T-cell (primary cell): ENCODE measurements at regions not wholly inside any gene's neighbourhood (a gene's known extent, or its start where the extent isn't known, plus 50 kb on each side); places are given as distances from the start of the nearest gene placed in this dataset.

ENCODE experiments used
- ATAC-seq, 4 experiments: fragments of 200-7000 bp in 3 of 4; fragments of 150-1000 bp in 1 of 4; cut with Tn5 transposase; replicated peaks in 1 of 4; 1 replicate in 3 of 4; 2 replicates in 1 of 4; pipeline ENCODE4 v1.10.0; 2021; ENCODE audit warnings: moderate library complexity in 3 of 4, mild to moderate bottlenecking in 2 of 4, moderate number of reproducible peaks in 1 of 4
- CTCF ChIA-PET, 2 donors: fragments of 300-600 bp; sonication (Branson Sonifier 250); formaldehyde crosslinking; loops; one replicate each; lab custom pipeline; 2022; ENCODE audit warnings: antibody characterized with exemption in 2 of 2; lab: Charles Lee
- POLR2A ChIA-PET, 2 donors: fragments of 300-600 bp; sonication (Branson Sonifier 250); formaldehyde crosslinking; loops; one replicate each; lab custom pipeline; 2022; ENCODE audit warnings: antibody characterized with exemption in 2 of 2; lab: Charles Lee
- DNase-seq, 35 experiments: peaks; one replicate each; pipeline versions ENCODE4 v3.0.0 to v3.0.0-alpha.2; 2013 to 2023
- H3K27ac ChIP-seq: one replicate; pipeline ENCODE4 v1.5.1; 2013; ENCODE audit warnings: low read length
- H3K27me3 ChIP-seq, 2 experiments: replicated peaks in 1 of 2; 1 replicate in 1 of 2; 2 replicates in 1 of 2; pipeline versions ENCODE4 v1.6.1 to v1.7.0; 2013; ENCODE audit warnings: low read length in 1 of 2, mixed read lengths in 1 of 2; ENCODE audit not compliant: control insufficient read depth in 2 of 2, insufficient read depth in 2 of 2; ENCODE audit errors: extremely low read depth in 1 of 2
- H3K36me3 ChIP-seq, 2 donors: 1 replicate in 1 of 2; 2 replicates in 1 of 2; pipeline versions ENCODE4 v1.6.1 to v1.7.0; 2013; ENCODE audit warnings: low read length in 1 of 2; ENCODE audit not compliant: control insufficient read depth in 2 of 2, insufficient read depth in 1 of 2; ENCODE audit errors: extremely low read depth in 1 of 2
- H3K4me1 ChIP-seq, 2 experiments: 1 replicate in 1 of 2; 2 replicates in 1 of 2; pipeline versions ENCODE4 v1.6.1 to v1.7.0; 2013; ENCODE audit warnings: low read length in 2 of 2, mixed read lengths in 1 of 2; ENCODE audit not compliant: insufficient read depth in 2 of 2, control insufficient read depth in 1 of 2; ENCODE audit errors: extremely low read depth in 1 of 2
- H3K4me3 ChIP-seq, 2 donors: 1 replicate in 1 of 2; 2 replicates in 1 of 2; pipeline versions ENCODE4 v1.5.1 to v1.7.0; 2013; ENCODE audit warnings: mild to moderate bottlenecking in 2 of 2, low read length in 1 of 2, moderate library complexity in 1 of 2; ENCODE audit not compliant: control insufficient read depth in 1 of 2; ENCODE audit errors: extremely low read depth in 1 of 2
- H3K9me3 ChIP-seq: 2 replicates; pipeline ENCODE4 v1.7.0; 2013
- H3K27ac Mint-ChIP-seq, 2 donors: one replicate each; pipeline ENCODE4 v1.8.0; 2020 to 2021; ENCODE audit warnings: mild to moderate bottlenecking in 2 of 2, mixed read lengths in 2 of 2
- H3K27me3 Mint-ChIP-seq, 2 donors: one replicate each; pipeline ENCODE4 v1.8.0; 2021 to 2022; ENCODE audit warnings: mixed read lengths in 2 of 2
- H3K36me3 Mint-ChIP-seq: one replicate; pipeline ENCODE4 v1.8.0; 2021; ENCODE audit warnings: mixed read lengths
- H3K4me1 Mint-ChIP-seq, 3 donors: one replicate each; pipeline ENCODE4 v1.8.0; 2020 to 2022; ENCODE audit warnings: mixed read lengths in 3 of 3, mild to moderate bottlenecking in 1 of 3
- H3K4me3 Mint-ChIP-seq, 3 donors: one replicate each; pipeline ENCODE4 v1.8.0; 2020 to 2022; ENCODE audit warnings: mild to moderate bottlenecking in 3 of 3, mixed read lengths in 3 of 3, moderate library complexity in 3 of 3
- H3K9me3 Mint-ChIP-seq, 3 donors: one replicate each; pipeline ENCODE4 v1.8.0; 2020 to 2022; ENCODE audit warnings: mixed read lengths in 3 of 3
- WGBS: methylation state at CpG from one replicate; pipeline ENCODE4 v1.1.5; 2013; ENCODE audit warnings: missing lambda C conversion rate; ENCODE audit not compliant: insufficient coverage; 5-methylcytosine and 5-hydroxymethylcytosine counted together

DNA sequence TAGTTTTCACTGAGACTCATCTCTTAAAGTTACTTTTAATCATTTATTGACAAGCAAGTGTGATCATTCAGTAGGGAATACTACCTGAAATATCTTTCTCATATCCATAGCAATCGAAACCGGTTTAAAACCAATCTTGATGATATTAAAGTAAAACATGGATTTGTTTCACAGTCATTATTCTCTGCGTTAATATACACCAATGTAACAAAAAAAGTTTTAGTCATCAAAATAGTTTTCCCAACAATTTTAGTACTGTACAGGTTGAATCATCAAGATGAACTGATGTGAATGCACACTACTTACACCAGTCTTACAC is 137.0 kb upstream of the KRAS start:
- peak overlapping the region; percentile 98 for H3K27ac ChIP-seq
- no peaks in the 10 kb centered on the region for H3K9me3 ChIP-seq
- no peaks in the 10 kb centered on the region for H3K27me3 Mint-ChIP-seq
- H3K27me3 ChIP-seq: no peaks in the 10 kb centered on the region
- peak overlapping the region; percentile 81 to 100 for H3K27ac Mint-ChIP-seq
- H3K4me1 Mint-ChIP-seq: peaks cover 34 to 51% (median 47%) of the 10 kb centered on the region in 3 donors
- ATAC-seq (no peak), DNase-seq (no peak)
- H3K4me3 Mint-ChIP-seq: peak overlapping the region in 1 of 3 donors; percentile 94
- no peaks in the 10 kb centered on the region for H3K36me3 Mint-ChIP-seq
- H3K9me3 Mint-ChIP-seq: no peaks in the 10 kb centered on the region
- WGBS: no CpG with 5 or more reads among the region's 3 CpGs
- ChIA-PET CTCF (interaction anchor here (0.6 to 2.3 kb wide), 29 partner anchors 9 to 397 kb away, joined by 3 to 33 read pairs (median 4); partner anchors contain the start of genes DNAI7 (in 1 of the 2) and ETFRF1 (in 1 of the 2)), POLR2A (interaction anchor here (0.5 to 1.5 kb wide), 18 partner anchors 9 to 336 kb away, joined by 3 to 8 read pairs (median 3); partner anchors contain the start of gene KRAS (in 1 of the 2))
- no peaks in the 10 kb centered on the region for H3K36me3 ChIP-seq
- H3K4me3 ChIP-seq: no peak overlapping the region
- H3K4me1 ChIP-seq: peaks cover 14 to 30% of the 10 kb centered on the region in 2 experiments

DNA sequence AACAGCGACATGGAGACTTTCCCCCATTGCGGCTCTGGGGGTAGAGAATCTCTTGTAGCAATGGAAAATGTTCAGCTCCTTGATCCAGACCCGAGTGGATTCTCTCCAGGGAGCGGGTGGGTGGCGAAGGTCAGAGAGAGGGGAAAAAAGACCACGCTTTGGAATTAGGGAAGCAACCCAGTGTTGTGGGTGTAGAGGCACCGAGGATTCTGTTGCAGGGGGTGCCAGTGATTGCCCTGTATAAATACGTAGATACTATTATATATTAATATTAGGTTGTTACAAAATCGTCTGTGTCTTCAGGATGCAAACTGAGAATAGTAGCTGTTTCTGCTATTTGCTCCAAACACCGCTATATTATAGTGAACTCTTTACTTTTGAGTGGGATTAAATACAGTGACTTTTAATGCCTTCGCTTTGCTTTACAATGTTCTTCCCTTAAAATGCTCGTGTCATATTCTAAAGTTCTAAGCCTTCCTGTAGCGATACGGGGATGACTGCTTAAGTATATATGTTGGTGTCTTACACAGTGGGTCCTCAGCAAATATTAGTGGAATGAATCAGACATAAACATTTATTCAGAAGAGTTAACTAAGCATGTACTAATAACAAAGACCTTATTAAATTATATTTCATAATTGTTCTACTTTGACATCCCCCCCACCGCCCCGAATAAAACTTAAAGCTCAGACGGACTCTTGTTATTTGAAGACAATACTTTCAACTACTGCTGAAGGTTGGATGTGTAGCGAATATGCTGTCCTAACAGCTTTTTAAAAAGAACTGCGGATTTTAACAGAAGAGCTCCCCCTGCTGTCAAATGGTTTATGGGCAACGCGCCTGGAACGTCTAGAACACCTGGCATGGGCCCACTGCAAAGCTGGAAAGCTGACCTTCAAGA is 136.4 kb upstream of the KRAS start:
- Mint-ChIP-seq H3K27me3 (no peaks in the 10 kb centered on the region), H3K27ac (peak overlapping the region; percentile 99 to 100), H3K4me3 (peak overlapping the region; percentile 94 to 98 (median 94)), H3K9me3 (no peaks in the 10 kb centered on the region), H3K36me3 (no peaks in the 10 kb centered on the region), H3K4me1 (peaks cover 40 to 58% (median 53%) of the 10 kb centered on the region in 3 donors)
- ChIA-PET POLR2A (interaction anchor here (0.5 to 1.5 kb wide), 20 partner anchors 10 to 336 kb away, joined by 3 to 8 read pairs (median 3); partner anchors contain the start of gene KRAS (in 1 of the 2)), CTCF (interaction anchor here (0.6 to 2.3 kb wide), 30 partner anchors 9 to 396 kb away, joined by 3 to 33 read pairs (median 4); partner anchors contain the start of genes DNAI7 (in 1 of the 2) and ETFRF1 (in 1 of the 2))
- 0% methylated on average over 5 of the region's 22 CpGs for WGBS
- Histone ChIP-seq H3K4me1 (peaks cover 19 to 36% of the 10 kb centered on the region in 2 experiments), H3K36me3 (no peaks in the 10 kb centered on the region), H3K9me3 (no peaks in the 10 kb centered on the region), H3K27me3 (no peaks in the 10 kb centered on the region), H3K27ac (peak overlapping the region; percentile 98), H3K4me3 (peak overlapping the region; percentile 69 to 92)
- DNase-seq: peak; percentile 49 to 92 (median 70)
- ATAC-seq: peak in 3 of 4 experiments; percentile 7 to 10 (median 9)

GRCh38 chr12:25384893-25385248 is 134.1 kb upstream of the KRAS start:
- H3K27ac ChIP-seq: peak overlapping the region; percentile 98
- Mint-ChIP-seq H3K9me3 (no peaks in the 10 kb centered on the region), H3K27ac (peak overlapping the region; percentile 99 to 100), H3K27me3 (no peaks in the 10 kb centered on the region), H3K36me3 (no peaks in the 10 kb centered on the region), H3K4me3 (peak overlapping the region; percentile 94 to 98 (median 94)), H3K4me1 (peaks cover 48 to 71% (median 61%) of the 10 kb centered on the region in 3 donors)
- DNase-seq: peak in 1 of 35 experiments; percentile 9
- peak overlapping the region; percentile 69 to 74 for H3K4me3 ChIP-seq
- H3K4me1 ChIP-seq: peaks cover 24 to 40% of the 10 kb centered on the region in 2 experiments
- no peaks in the 10 kb centered on the region for H3K27me3 ChIP-seq
- ATAC-seq: no peak
- ChIA-PET CTCF (interaction anchor here (0.9 to 1.6 kb wide), 3 partner anchors 146 to 173 kb away, joined by 3 to 5 read pairs (median 5); no protein-coding TSS in a partner anchor), POLR2A (interaction anchor here (0.5 to 2.8 kb wide), 13 partner anchors 18 to 333 kb away, joined by 3 to 10 read pairs (median 4); no protein-coding TSS in a partner anchor)
- H3K36me3 ChIP-seq: no peaks in the 10 kb centered on the region
- no peaks in the 10 kb centered on the region for H3K9me3 ChIP-seq
- WGBS: 77% methylated on average over 9 of the region's 14 CpGs

- peak overlapping the region; percentile 99 to 100 for H3K27ac Mint-ChIP-seq
- no peak for ATAC-seq
- H3K4me3 ChIP-seq: no peak overlapping the region
- CTCF ChIA-PET: interaction anchor here (0.9 to 1.6 kb wide), 4 partner anchors 65 to 172 kb away, joined by 3 to 5 read pairs (median 4); no protein-coding TSS in a partner anchor
- peak overlapping the region; percentile 98 for H3K27ac ChIP-seq
- 100% methylated on average over 2 of the region's 18 CpGs for WGBS
- no peaks in the 10 kb centered on the region for H3K27me3 Mint-ChIP-seq
- no peaks in the 10 kb centered on the region for H3K27me3 ChIP-seq
- no peaks in the 10 kb centered on the region for H3K9me3 Mint-ChIP-seq
- peaks cover 49 to 75% (median 62%) of the 10 kb centered on the region in 3 donors for H3K4me1 Mint-ChIP-seq
- peak overlapping the region; percentile 94 to 98 (median 94) for H3K4me3 Mint-ChIP-seq
- H3K36me3 Mint-ChIP-seq: no peaks in the 10 kb centered on the region
- POLR2A ChIA-PET: interaction anchor here (0.5 to 2.8 kb wide), 11 partner anchors 13 to 333 kb away, joined by 3 to 10 read pairs (median 4); no protein-coding TSS in a partner anchor
- no peaks in the 10 kb centered on the region for H3K36me3 ChIP-seq
- DNase-seq: peak in 2 of 35 experiments; percentile 15 to 21
- peaks cover 24 to 40% of the 10 kb centered on the region in 2 experiments for H3K4me1 ChIP-seq
- H3K9me3 ChIP-seq: no peaks in the 10 kb centered on the region
Measured at GRCh38 chr12:25384038-25384892, 133.5 kb upstream of the KRAS start.

- H3K36me3 Mint-ChIP-seq: no peaks in the 10 kb centered on the region
- H3K27ac Mint-ChIP-seq: peak overlapping the region; percentile 84 to 100
- ATAC-seq: no peak
- H3K27me3 ChIP-seq: no peaks in the 10 kb centered on the region
- 57% methylated on average over 7 of the region's 7 CpGs for WGBS
- H3K4me1 ChIP-seq: peaks cover 34 to 47% of the 10 kb centered on the region in 2 experiments
- ChIA-PET POLR2A (interaction anchor here (0.5 to 2.8 kb wide), 4 partner anchors 10 to 333 kb away, joined by 3 to 14 read pairs (median 8); no protein-coding TSS in a partner anchor), CTCF (interaction anchor here in 1 of 2 donors (1.4 to 1.5 kb wide), 2 partner anchors 141 to 145 kb away, joined by 4 read pairs; no protein-coding TSS in a partner anchor)
- H3K4me1 Mint-ChIP-seq: peaks cover 60 to 80% (median 64%) of the 10 kb centered on the region in 3 donors
- no peak overlapping the region for H3K4me3 ChIP-seq
- H3K4me3 Mint-ChIP-seq: peak overlapping the region; percentile 25 to 94 (median 66)
- H3K36me3 ChIP-seq: no peaks in the 10 kb centered on the region
- H3K27ac ChIP-seq: peak overlapping the region; percentile 50
- H3K9me3 ChIP-seq: no peaks in the 10 kb centered on the region
- H3K27me3 Mint-ChIP-seq: no peaks in the 10 kb centered on the region
- no peaks in the 10 kb centered on the region for H3K9me3 Mint-ChIP-seq
- DNase-seq: peak in 15 of 35 experiments; percentile 12 to 42 (median 27)
Measured at GRCh38 chr12:25382311-25383106, 131.8 kb upstream of the KRAS start.
